Esophagus muscularis mucosa (tissue), 4 donors: ENCODE measurements at regions not wholly inside any gene's neighbourhood (a gene's known extent, or its start where the extent isn't known, plus 50 kb on each side); places are given as distances from the start of the nearest gene placed in this dataset.

Source experiments
- DNase-seq: peaks from one replicate; pipeline ENCODE4 v3.0.0-alpha.2; 2017; ENCODE audit errors: extremely low spot score
- H3K27ac ChIP-seq, 4 donors: fragments of 200-600 bp; sonication (generic); replicated peaks in 1 of 4; 1 replicate in 3 of 4; 2 replicates in 1 of 4; pipeline ENCODE4 v1.5.1; 2016 to 2019; ENCODE audit warnings: mild to moderate bottlenecking in 1 of 4
- H3K27me3 ChIP-seq, 4 donors: fragments of 200-600 bp; sonication (generic); one replicate each; pipeline versions ENCODE4 v1.5.1 to v1.6.0; 2016 to 2019
- H3K36me3 ChIP-seq, 4 donors: fragments of 200-600 bp; sonication (generic); one replicate each; pipeline ENCODE4 v1.5.1; 2016 to 2019
- H3K4me1 ChIP-seq, 4 donors: fragments of 200-600 bp; sonication (generic); one replicate each; pipeline ENCODE4 v1.5.1; 2016 to 2019
- H3K4me3 ChIP-seq, 4 donors: fragments of 200-600 bp; sonication (generic); 1 replicate in 2 of 4; 2 replicates in 2 of 4; pipeline ENCODE4 v1.5.1; 2016 to 2019; ENCODE audit warnings: mild to moderate bottlenecking in 4 of 4, moderate library complexity in 1 of 4
- H3K9me3 ChIP-seq, 4 donors: fragments of 200-600 bp; sonication (generic); 1 replicate in 3 of 4; 2 replicates in 1 of 4; pipeline ENCODE4 v1.5.1; 2016 to 2019
- EP300 ChIP-seq: sonication (generic); formaldehyde crosslinking; IDR thresholded peaks from one replicate; pipeline ENCODE4 v1.6.1; 2017; ENCODE audit warnings: antibody characterized with exemption
- POLR2A ChIP-seq: fragments of 450-650 bp; IDR thresholded peaks from one replicate; pipeline ENCODE4 v1.6.1; 2017; ENCODE audit warnings: antibody characterized with exemption, moderate library complexity, mild to moderate bottlenecking, low read depth
- POLR2AphosphoS5 ChIP-seq, 2 donors: sonication (generic); formaldehyde crosslinking; IDR thresholded peaks; one replicate each; pipeline ENCODE4 v1.6.1; 2017; ENCODE audit warnings: antibody characterized with exemption in 2 of 2
- WGBS: methylation state at CpG from one replicate; pipeline ENCODE4 v1.1.5; 2018; 5-methylcytosine and 5-hydroxymethylcytosine counted together
- intact Hi-C: fragments of 100-400 bp; cut with DNase I; formaldehyde crosslinking; loops from one replicate; pipeline ENCODE4 v1.15.1; 2023
- TF ChIP-seq, protein P1 (sequence below), 3 experiments: fragments of 200-600 bp in 2 of 3; fragments of 450-650 bp in 1 of 3; sonication (generic) in 2 of 3; IDR thresholded peaks; one replicate each; pipeline ENCODE4 v1.5.1; 2017 to 2019; ENCODE audit warnings: antibody characterized with exemption in 3 of 3, mild to moderate bottlenecking in 2 of 3, moderate library complexity in 1 of 3

GRCh38 chr9:2307480-2307879, 292.3 kb downstream of the SMARCA2 start:
- 85% methylated on average over 4 of the region's 4 CpGs for WGBS
- intact Hi-C loops, result no loop called here
- H3K4me3 ChIP-seq, result no peak overlapping the region
- H3K36me3 ChIP-seq, result no peaks in the 10 kb centered on the region
- no peak for TF ChIP-seq POLR2A
- TF ChIP-seq POLR2AphosphoS5 (IDR thresholded peaks at IDR 0.05), result no peak
- TF ChIP-seq EP300, result no peak
- TF ChIP-seq, protein P1, sequence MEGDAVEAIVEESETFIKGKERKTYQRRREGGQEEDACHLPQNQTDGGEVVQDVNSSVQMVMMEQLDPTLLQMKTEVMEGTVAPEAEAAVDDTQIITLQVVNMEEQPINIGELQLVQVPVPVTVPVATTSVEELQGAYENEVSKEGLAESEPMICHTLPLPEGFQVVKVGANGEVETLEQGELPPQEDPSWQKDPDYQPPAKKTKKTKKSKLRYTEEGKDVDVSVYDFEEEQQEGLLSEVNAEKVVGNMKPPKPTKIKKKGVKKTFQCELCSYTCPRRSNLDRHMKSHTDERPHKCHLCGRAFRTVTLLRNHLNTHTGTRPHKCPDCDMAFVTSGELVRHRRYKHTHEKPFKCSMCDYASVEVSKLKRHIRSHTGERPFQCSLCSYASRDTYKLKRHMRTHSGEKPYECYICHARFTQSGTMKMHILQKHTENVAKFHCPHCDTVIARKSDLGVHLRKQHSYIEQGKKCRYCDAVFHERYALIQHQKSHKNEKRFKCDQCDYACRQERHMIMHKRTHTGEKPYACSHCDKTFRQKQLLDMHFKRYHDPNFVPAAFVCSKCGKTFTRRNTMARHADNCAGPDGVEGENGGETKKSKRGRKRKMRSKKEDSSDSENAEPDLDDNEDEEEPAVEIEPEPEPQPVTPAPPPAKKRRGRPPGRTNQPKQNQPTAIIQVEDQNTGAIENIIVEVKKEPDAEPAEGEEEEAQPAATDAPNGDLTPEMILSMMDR (IDR thresholded peaks at IDR 0.05), result no peak
- no peaks in the 10 kb centered on the region for H3K4me1 ChIP-seq
- peaks cover 0 to 16% (median 15%) of the 10 kb centered on the region in 4 donors for H3K9me3 ChIP-seq
- no peak overlapping the region for H3K27ac ChIP-seq
- DNase-seq, result peak; percentile 62
- no peaks in the 10 kb centered on the region for H3K27me3 ChIP-seq

- DNase-seq, result no peak
- Histone ChIP-seq H3K4me1 (no peaks in the 10 kb centered on the region), H3K4me3 (no peak overlapping the region), H3K27ac (no peak overlapping the region), H3K36me3 (no peaks in the 10 kb centered on the region), H3K9me3 (peaks cover 0 to 43% (median 34%) of the 10 kb centered on the region in 4 donors), H3K27me3 (no peaks in the 10 kb centered on the region)
- intact Hi-C loops, result no loop called here
- TF ChIP-seq, protein P1 (IDR thresholded peaks at IDR 0.05), result no peak
- no peak for TF ChIP-seq EP300
- no peak for TF ChIP-seq POLR2AphosphoS5 (IDR thresholded peaks at IDR 0.05)
- no peak for TF ChIP-seq POLR2A
Observed at GRCh38 chr9:2311920-2312319, 296.8 kb downstream of the SMARCA2 start.

GRCh38 chr9:2313512-2313911, 298.4 kb downstream of the SMARCA2 start:
- DNase-seq, result peak; percentile 14
- WGBS, result 94% methylated on average over 1 of the region's 1 CpG
- H3K27ac ChIP-seq, result no peak overlapping the region
- H3K36me3 ChIP-seq, result no peaks in the 10 kb centered on the region
- no peak overlapping the region for H3K4me3 ChIP-seq
- H3K9me3 ChIP-seq, result peaks cover 0 to 43% (median 34%) of the 10 kb centered on the region in 4 donors
- no peaks in the 10 kb centered on the region for H3K27me3 ChIP-seq
- intact Hi-C loops, result no loop called here
- TF ChIP-seq POLR2AphosphoS5 (IDR thresholded peaks at IDR 0.05) (no peak), POLR2A (no peak)
- no peaks in the 10 kb centered on the region for H3K4me1 ChIP-seq

GRCh38 chr9:2317591-2317990, 302.4 kb downstream of the SMARCA2 start:
- Histone ChIP-seq H3K4me1 (no peaks in the 10 kb centered on the region), H3K4me3 (no peak overlapping the region), H3K9me3 (peaks cover 0 to 26% (median 18%) of the 10 kb centered on the region in 4 donors), H3K36me3 (no peaks in the 10 kb centered on the region), H3K27ac (no peak overlapping the region), H3K27me3 (no peaks in the 10 kb centered on the region)
- TF ChIP-seq EP300, result no peak
- TF ChIP-seq, protein P1 (IDR thresholded peaks at IDR 0.05), result no peak
- no peak for TF ChIP-seq POLR2AphosphoS5 (IDR thresholded peaks at IDR 0.05)
- no peak for TF ChIP-seq POLR2A
- DNase-seq, result peak; percentile 34
- 100% methylated on average over 1 of the region's 1 CpG for WGBS
- intact Hi-C loops, result no loop called here

DNA sequence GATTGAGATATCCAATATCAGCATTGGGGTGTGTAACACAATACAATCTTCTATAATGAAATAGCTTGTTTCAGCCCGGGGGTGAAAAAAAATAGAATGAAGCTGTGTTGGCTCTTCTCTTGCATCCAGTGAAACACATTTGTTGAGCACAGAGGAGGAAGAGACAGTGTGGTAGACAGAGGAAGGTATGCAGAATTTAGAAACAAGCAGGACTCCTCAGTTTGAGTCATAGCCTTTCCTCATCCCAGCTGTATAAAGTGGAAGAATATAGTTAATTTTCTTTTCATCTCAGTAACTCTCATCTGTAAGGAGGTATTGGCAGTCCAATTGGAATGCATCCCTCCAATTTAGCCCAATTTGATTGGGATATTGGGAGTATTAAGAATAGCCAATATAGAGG, 302.2 kb upstream of the VLDLR start:
- Histone ChIP-seq H3K27me3 (no peaks in the 10 kb centered on the region), H3K4me1 (no peaks in the 10 kb centered on the region), H3K9me3 (peaks cover 0 to 10% (median 5%) of the 10 kb centered on the region in 4 donors), H3K36me3 (no peaks in the 10 kb centered on the region), H3K4me3 (no peak overlapping the region), H3K27ac (no peak overlapping the region)
- no peak for DNase-seq
- TF ChIP-seq POLR2AphosphoS5 (IDR thresholded peaks at IDR 0.05) (no peak), EP300 (no peak), POLR2A (no peak)
- TF ChIP-seq, protein P1 (IDR thresholded peaks at IDR 0.05), result no peak
- 81% methylated on average over 1 of the region's 1 CpG for WGBS
- intact Hi-C loops, result no loop called here
